ENCODE measurements at regions not wholly inside any gene's neighbourhood (a gene's known extent, or its start where the extent isn't known, plus 50 kb on each side); places are given as distances from the start of the nearest gene placed in this dataset.
"Not testable (repeated sequence)": the region's sequence is repeated elsewhere in the genome, so short reads cannot be mapped to it uniquely, and the experiment has no call there.

GRCh38 chr3:125684199-125684598 is 88.9 kb upstream of the OSBPL11 start:
- H3K4me3 Mint-ChIP-seq: no peak overlapping the region
- H3K4me1 Mint-ChIP-seq: no peaks in the 10 kb centered on the region
- ATAC-seq (no peak), DNase-seq (no peak)
- H3K27ac Mint-ChIP-seq: no peak overlapping the region
- H3K27me3 Mint-ChIP-seq: peaks cover 27% of the 10 kb centered on the region
- H3K9me3 Mint-ChIP-seq: no peaks in the 10 kb centered on the region

DNA sequence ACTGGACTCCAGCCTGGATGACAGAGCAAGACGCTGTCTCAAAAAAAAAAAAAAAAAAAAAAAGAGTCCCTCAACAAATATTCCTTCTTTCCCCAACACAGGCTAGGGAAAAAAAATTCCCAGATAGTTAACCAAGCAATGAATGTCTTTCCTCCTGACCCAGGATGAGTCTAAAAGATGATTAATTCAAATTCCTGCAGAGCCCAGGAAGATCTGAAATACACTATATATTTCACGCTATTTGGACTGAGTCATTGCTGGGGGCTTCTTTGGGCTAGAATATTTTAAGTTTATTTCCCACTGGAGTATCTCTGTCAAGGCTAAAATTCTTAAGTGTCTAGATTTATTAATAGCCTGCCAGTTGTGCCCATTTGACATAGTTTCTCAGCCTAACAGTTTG is 90.4 kb upstream of the OSBPL11 start:
- peaks cover 27% of the 10 kb centered on the region for H3K27me3 Mint-ChIP-seq
- not testable (repeated sequence) for H3K4me3 Mint-ChIP-seq, H3K4me1 Mint-ChIP-seq, H3K27ac Mint-ChIP-seq, H3K9me3 Mint-ChIP-seq, DNase-seq, ATAC-seq

GRCh38 chr3:125692361-125692760 is 97.1 kb upstream of the OSBPL11 start:
- no peak overlapping the region for H3K4me3 Mint-ChIP-seq
- no peak for DNase-seq
- peak; percentile 23 for ATAC-seq

DNA sequence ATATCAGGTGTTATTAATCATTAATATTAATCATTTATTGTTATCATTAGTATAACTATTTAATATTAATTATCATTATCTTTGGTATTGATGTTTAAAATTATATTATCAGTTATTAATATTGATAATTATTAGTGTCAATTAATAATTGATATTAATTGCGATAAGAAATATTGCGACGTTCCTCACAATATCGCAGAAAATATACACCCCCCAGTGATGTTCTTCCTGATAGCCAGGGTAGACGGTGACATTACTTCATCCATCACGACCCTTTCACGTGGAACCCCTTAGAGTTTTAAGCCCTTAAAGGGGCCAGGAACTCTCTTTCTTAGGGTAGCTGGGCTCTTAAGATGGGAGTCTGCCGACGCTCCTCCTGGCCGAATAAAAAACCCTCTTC is 98.6 kb upstream of the OSBPL11 start:
- Mint-ChIP-seq H3K9me3 (no peaks in the 10 kb centered on the region), H3K27me3 (peaks cover 5% of the 10 kb centered on the region), H3K27ac (no peak overlapping the region), H3K4me1 (peaks cover 8% of the 10 kb centered on the region), H3K4me3 (no peak overlapping the region)
- ATAC-seq: no peak
- DNase-seq: no peak

More at GRCh38 chr3:125692361-125692760, 97.1 kb upstream of the OSBPL11 start:
- Mint-ChIP-seq H3K27me3 (peaks cover 5% of the 10 kb centered on the region), H3K9me3 (no peaks in the 10 kb centered on the region), H3K27ac (no peak overlapping the region), H3K4me1 (no peaks in the 10 kb centered on the region)

DNA sequence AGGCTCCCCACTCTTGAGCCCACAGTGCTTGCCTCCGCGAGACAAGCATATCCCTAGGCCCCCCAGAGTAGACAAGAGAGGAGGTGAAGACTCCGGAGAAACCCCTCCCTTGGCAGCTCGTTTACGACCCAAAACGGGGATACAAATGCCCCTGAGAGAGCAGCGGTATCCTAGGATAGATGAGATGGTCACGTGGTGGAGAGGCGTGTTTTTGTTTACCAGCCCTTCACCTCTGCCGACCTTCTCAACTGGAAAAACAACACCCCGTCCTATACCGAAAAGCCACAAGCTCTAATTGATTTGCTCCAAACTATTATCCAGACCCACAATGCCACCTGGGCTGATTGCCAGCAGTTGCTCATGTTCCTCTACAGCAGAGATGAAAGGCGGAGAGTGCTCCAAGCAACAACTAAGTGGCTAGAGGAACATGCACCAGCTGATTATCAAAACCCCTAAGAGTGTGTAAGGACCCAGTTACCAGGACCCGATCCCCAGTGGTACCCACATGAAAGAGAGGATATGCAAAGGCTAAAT is 99.5 kb upstream of the OSBPL11 start:
- Mint-ChIP-seq H3K9me3 (no peaks in the 10 kb centered on the region), H3K27me3 (peaks cover 5% of the 10 kb centered on the region)
- no peak for ATAC-seq

DNA sequence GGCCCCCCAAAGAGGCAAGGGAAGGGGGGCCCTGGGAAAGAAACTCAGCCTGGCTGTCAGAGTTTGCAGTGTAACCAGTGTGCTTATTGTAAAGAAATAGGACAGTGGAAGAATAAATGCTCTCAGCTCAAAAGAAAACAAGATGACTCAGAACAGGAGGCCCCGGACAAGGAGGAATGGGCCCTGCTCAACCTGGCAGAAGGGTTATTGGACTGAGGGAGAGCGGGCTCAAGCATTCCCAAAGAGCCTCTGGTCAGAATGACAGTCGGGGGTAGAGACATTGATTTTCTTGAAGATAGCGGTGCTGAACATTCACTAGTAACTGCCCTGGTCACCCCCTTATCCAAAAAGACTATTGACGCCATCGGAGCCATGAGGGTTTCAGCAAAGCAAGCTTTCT is 100.4 kb upstream of the OSBPL11 start:
- Mint-ChIP-seq H3K4me3 (no peak overlapping the region), H3K4me1 (peaks cover 8% of the 10 kb centered on the region), H3K9me3 (no peaks in the 10 kb centered on the region), H3K27me3 (peaks cover 5% of the 10 kb centered on the region), H3K27ac (no peak overlapping the region)
- DNase-seq: no peak
- no peak for ATAC-seq

More for the DNA sequence above, 99.5 kb upstream of the OSBPL11 start:
- DNase-seq: no peak
- Mint-ChIP-seq H3K27ac (no peak overlapping the region), H3K4me1 (peaks cover 8% of the 10 kb centered on the region), H3K4me3 (no peak overlapping the region)

GRCh38 chr3:125697126-125697525 is 101.8 kb upstream of the OSBPL11 start:
- not testable (repeated sequence) for H3K9me3 Mint-ChIP-seq, H3K4me3 Mint-ChIP-seq, H3K27me3 Mint-ChIP-seq, H3K4me1 Mint-ChIP-seq, DNase-seq, H3K27ac Mint-ChIP-seq, ATAC-seq

DNA sequence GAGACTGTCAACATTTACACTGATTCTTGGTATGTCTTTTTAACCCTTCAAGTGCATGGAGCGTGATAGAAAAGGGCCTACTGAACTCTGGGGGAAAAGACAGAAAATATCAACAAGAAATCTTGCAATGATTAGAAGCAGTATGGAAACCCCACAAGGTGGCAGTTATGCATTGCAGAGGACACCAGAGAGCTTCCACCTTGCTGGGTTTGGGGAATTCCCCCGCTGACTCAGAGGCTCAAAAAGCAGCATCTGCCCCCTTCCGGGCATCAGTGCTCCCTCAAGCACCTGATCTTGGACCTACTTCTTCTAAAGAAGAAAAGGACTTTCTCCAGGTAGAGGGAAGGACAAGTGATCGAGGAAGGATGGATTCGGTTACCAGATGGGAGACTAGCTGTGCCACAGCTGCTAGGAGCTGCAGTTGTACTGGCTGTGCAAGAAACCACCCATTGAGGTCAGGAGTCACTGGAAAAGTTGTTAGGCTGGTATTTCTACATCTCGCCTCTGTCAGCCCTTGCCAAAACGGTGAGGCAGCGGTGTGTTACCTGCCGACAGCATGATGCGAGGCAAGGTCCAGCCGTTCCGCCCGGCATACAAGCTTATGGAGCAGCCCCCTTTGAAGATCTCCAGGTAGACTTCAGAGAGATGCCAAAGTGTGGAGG is 102.8 kb upstream of the OSBPL11 start:
- H3K27ac Mint-ChIP-seq, H3K4me3 Mint-ChIP-seq, ATAC-seq, H3K27me3 Mint-ChIP-seq, H3K9me3 Mint-ChIP-seq, H3K4me1 Mint-ChIP-seq: not testable (repeated sequence)
- peak; percentile 33 to 51 for DNase-seq

DNA sequence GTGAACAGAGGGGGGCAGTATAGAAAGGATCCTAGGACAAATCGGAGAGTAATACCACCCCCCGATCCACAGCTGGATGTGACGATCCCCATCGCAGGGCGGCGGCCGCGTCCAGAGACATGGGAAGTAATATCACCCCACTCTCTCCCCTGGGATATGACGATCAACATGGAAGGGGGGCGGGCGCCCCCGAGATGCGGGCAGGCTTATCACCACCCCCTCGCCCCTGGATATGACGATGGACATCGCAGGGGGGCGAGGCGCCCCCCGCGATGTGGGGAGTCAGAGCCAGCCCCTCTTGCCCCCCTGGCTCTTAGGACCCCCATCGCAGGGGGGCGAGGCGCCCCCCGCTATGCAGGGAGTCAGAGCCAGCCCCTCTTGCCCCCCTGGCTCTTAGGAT is 120.4 kb upstream of the OSBPL11 start:
- Mint-ChIP-seq H3K4me1 (peaks cover 8% of the 10 kb centered on the region), H3K27me3 (no peaks in the 10 kb centered on the region), H3K9me3 (no peaks in the 10 kb centered on the region), H3K27ac (no peak overlapping the region), H3K4me3 (no peak overlapping the region)
- peak; percentile 66 for ATAC-seq
- DNase-seq: no peak

DNA sequence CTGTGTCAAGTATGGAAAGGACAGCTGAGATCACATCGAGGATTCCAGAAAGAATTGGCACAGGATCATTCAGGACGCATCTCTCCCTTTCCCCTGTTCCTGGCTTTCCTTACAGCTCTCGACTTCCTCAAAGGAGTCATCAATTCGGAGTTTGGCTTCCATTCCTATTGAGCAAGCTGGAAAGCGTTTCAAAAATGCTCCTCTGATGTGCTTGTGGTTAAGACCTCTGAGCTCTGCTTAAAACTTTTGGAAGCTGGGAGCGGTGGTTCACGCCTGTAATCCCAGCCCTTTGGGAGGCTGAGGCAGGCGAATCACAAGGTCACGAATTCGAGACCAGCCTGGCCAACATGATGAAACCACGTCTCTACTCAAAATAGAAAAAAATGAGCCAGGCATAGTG is 136.9 kb upstream of the OSBPL11 start:
- ATAC-seq, H3K9me3 Mint-ChIP-seq, H3K4me3 Mint-ChIP-seq, H3K27ac Mint-ChIP-seq, H3K4me1 Mint-ChIP-seq, DNase-seq: not testable (repeated sequence)
- H3K27me3 Mint-ChIP-seq: peaks cover 10% of the 10 kb centered on the region

GRCh38 chr3:125741991-125742718 is 146.9 kb upstream of the OSBPL11 start:
- not testable (repeated sequence) for H3K27me3 Mint-ChIP-seq, DNase-seq, H3K4me3 Mint-ChIP-seq, ATAC-seq
- Mint-ChIP-seq H3K9me3 (peaks cover 0 to 15% of the 10 kb centered on the region in 2 donors), H3K4me1 (peaks cover 11% of the 10 kb centered on the region), H3K27ac (peak overlapping the region; percentile 13 to 67)

GRCh38 chr3:125742845-125743244 is 147.5 kb upstream of the OSBPL11 start:
- DNase-seq (peak; percentile 53 to 79), ATAC-seq (peak; percentile 83)
- Mint-ChIP-seq H3K9me3 (peaks cover 0 to 10% of the 10 kb centered on the region in 2 donors), H3K4me1 (peaks cover 11% of the 10 kb centered on the region), H3K27ac (peak overlapping the region; percentile 13 to 67)
- not testable (repeated sequence) for H3K27me3 Mint-ChIP-seq, H3K4me3 Mint-ChIP-seq

DNA sequence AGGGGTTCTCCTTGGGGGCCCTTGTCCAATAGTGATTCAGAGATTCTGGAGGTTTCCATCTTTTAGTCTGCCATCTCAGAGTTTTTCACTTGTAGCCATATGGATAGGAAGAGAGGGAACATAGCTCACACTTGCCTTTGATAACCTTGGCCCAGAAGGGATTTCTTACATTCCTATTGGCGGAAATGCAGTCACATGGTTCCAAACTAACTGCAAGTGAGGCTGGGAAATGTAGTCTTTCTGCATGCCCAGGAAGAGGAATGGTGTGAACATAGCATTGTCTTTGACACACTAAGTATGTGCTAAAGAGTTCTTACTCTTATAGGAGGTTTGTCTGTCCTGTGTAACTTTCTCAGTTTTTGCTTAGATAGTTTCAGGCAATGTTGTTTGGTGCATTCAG is 161.8 kb upstream of the OSBPL11 start:
- not testable (repeated sequence) for H3K9me3 Mint-ChIP-seq, H3K4me3 Mint-ChIP-seq, ATAC-seq, H3K27ac Mint-ChIP-seq, DNase-seq, H3K4me1 Mint-ChIP-seq
- H3K27me3 Mint-ChIP-seq: peaks cover 11% of the 10 kb centered on the region

DNA sequence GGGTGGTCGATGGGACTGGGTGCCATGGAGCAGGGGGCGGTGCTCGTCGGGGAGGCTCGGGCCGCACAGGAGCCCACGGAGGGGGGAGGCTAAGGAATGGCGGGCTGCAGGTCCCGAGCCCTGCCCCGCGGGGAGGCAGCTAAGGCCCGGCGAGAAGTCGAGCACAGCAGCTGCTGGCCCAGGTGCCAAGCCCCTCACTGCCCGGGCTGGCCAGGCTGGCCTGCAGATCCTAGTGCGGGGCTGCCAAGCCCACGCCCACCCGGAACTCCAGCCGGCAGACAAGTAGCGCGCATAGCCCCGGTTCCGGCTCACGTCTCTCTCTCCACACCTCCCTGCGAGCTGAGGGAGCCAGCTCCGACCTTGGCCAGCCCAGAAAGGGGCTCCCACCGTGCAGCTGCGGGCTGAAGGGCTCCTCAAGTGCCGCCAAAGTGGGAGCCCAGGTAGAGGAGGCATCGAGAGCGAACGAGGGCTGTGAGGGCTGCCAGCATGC is 163.4 kb upstream of the OSBPL11 start:
- not testable (repeated sequence) for ATAC-seq, H3K9me3 Mint-ChIP-seq, DNase-seq, H3K4me1 Mint-ChIP-seq, H3K27ac Mint-ChIP-seq, H3K4me3 Mint-ChIP-seq
- H3K27me3 Mint-ChIP-seq: peaks cover 28% of the 10 kb centered on the region

- Mint-ChIP-seq H3K4me1 (peaks cover 13% of the 10 kb centered on the region), H3K27me3 (peaks cover 63% of the 10 kb centered on the region)
- DNase-seq, H3K9me3 Mint-ChIP-seq, H3K27ac Mint-ChIP-seq, ATAC-seq, H3K4me3 Mint-ChIP-seq: not testable (repeated sequence)
Measured at GRCh38 chr3:125762601-125763000, 167.3 kb upstream of the OSBPL11 start.

GRCh38 chr3:125766285-125766826 is 171.1 kb upstream of the OSBPL11 start:
- H3K4me3 Mint-ChIP-seq: peak overlapping the region; percentile 73 to 84
- peaks cover 13% of the 10 kb centered on the region for H3K4me1 Mint-ChIP-seq
- peak overlapping the region in 1 of 2 donors; percentile 52 for H3K27ac Mint-ChIP-seq
- H3K27me3 Mint-ChIP-seq: peaks cover 68% of the 10 kb centered on the region
- DNase-seq (peak; percentile 69 to 74), ATAC-seq (peak; percentile 59)
- not testable (repeated sequence) for H3K9me3 Mint-ChIP-seq
